Brain pericyte (primary cell): ENCODE measurements at regions not wholly inside any gene's neighbourhood (a gene's known extent, or its start where the extent isn't known, plus 50 kb on each side); places are given as distances from the start of the nearest gene placed in this dataset.

Source experiments
- DNase-seq: peaks from one replicate; pipeline ENCODE4 v3.0.0-alpha.2; 2012; ENCODE audit warnings: low read depth, low spot score

GRCh38 chr1:117678246-117678977 lies 72.6 kb downstream of the TENT5C start:
- no peak for DNase-seq

DNA sequence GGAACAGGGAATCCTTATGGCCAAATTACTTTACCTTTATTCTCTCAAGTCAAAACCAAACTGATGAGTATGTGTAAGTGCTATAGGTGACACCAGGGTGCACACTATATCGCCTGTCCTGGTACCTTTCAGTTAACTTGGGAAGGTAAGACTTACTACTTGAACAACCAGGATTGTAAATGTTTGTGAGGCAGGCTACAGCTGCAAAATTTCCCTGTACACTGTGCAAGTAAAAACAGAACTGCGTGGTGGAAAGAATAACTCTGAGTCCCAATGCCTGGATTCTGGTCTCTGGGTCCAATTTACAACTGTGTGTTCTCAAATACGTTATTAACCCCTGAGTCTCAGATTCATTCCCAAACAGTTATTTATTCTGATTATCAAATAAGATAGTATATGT lies 73.5 kb downstream of the TENT5C start:
- no peak for DNase-seq

- no peak for DNase-seq
Measured at GRCh38 chr1:117679868-117680267, 74.0 kb downstream of the TENT5C start.

DNA sequence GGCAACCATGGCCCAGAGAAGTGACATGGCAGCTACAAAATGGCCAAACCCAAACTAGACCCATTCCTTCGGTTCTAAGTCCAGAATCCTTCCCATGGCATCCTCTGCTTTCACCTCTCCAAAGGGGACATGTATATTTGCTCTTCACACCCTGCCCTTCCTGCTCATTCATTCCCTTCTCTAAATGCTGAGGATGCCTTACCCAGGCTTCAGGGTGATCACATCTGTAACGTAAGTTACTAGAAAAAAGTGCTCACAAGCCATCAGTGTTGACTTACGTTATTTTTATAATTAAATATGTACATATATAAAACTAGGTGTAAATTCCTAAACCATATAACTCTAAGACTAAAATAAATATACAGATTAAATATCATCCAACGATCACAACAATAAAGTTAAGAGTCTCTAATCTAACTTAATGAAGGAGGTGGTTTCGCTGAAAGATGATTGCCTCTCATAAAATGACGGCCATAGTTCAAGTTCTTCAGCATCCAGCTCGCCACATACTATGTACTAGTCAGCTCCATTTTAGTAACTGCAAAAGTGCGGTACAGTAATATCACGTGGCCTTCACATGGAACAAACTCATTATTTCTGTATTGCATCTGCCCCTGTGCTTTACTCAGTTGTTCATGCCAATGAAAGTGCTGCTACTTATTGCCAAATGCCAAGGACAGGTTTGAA lies 74.6 kb downstream of the TENT5C start:
- DNase-seq, result no peak

DNA sequence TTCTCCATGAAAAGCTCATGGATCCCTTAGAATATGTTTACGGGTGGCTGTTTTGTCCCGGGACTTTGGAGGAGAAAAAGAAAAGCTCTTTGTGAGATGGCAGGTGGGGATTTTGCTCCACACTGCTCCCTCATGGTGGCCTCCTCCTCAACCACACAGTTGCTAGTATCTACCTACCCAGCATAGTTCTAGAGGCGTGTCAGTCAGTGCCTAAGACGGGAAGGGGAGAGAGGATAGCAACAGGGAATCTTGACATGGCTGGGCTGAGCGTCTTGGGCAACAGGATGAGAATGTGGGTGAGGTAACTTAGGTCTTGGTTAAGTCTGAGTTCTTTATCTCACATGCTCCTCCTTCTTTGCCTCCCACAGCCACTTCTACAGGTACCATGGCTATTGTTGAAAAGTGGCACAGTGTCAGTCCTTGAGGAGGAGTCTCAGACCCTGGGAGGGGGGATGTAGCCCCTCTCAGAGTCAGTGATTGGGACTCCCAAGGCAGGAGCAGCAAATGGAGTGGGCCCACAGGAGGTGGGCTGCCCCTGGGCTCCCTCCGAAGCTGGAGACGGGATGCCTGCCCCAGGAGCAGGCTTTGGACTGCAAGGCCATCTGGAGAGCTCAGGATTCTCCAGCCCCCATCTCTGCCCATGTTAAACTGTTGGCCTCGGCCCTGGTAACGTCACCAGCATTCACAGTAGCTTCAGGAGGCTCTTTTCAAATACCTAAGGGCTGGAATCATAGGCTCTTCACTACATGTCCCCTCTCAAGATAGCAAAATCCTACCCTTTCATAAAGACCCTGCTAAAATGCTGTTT lies 75.4 kb downstream of the TENT5C start:
- no peak for DNase-seq

DNA sequence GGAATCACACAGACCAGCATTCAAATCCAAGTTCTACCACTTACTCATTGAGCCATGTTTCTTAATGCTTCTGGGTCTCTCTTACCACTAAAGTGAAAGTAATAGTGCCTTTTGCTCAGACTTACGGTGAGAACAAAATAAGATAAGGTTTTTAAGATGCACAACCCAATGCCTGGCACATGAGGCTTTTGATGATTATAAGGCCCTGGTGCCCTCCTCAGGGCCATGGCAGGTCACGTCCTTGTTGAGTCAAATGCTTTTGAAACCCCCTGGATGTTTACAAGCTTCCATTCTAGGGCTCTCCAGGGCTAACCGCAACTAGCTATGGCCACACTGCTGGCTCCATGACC lies 76.0 kb downstream of the TENT5C start:
- no peak for DNase-seq

- DNase-seq, result no peak
Measured at GRCh38 chr1:117682372-117682771, 76.5 kb downstream of the TENT5C start.

DNA sequence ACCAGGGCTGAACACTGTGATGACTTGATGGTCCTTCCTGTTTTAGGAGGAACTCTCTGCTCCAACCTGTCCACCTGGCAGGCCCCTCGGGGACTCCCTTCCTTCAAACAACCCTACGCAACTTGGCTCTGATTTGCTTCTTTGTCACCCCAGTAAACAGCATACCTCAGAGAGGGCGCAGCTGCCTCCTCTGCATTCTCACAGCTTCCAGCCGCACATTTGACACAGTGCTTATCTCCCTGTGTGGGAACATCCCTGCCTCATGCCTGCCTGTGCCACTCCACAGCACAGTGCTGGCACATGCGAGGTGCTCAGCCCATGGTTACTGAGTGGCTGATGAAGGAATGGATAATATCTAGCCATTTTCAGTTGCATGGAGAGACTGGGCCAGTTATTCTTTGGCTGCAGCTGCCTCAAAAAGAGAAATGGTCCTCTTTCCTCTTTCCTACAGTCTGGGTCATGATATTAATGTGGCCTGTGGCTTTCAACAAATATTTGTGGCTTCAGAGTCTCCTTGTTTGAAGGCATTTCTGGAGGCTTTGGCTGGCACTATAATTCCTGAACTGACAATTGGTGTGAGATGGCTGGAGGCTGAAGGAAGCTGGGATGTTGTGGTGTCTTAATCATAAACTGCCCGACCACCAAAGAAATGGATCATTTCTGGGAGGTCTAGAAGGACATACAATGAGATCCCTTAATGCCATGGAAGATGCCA lies 77.9 kb downstream of the TENT5C start:
- no peak for DNase-seq

DNA sequence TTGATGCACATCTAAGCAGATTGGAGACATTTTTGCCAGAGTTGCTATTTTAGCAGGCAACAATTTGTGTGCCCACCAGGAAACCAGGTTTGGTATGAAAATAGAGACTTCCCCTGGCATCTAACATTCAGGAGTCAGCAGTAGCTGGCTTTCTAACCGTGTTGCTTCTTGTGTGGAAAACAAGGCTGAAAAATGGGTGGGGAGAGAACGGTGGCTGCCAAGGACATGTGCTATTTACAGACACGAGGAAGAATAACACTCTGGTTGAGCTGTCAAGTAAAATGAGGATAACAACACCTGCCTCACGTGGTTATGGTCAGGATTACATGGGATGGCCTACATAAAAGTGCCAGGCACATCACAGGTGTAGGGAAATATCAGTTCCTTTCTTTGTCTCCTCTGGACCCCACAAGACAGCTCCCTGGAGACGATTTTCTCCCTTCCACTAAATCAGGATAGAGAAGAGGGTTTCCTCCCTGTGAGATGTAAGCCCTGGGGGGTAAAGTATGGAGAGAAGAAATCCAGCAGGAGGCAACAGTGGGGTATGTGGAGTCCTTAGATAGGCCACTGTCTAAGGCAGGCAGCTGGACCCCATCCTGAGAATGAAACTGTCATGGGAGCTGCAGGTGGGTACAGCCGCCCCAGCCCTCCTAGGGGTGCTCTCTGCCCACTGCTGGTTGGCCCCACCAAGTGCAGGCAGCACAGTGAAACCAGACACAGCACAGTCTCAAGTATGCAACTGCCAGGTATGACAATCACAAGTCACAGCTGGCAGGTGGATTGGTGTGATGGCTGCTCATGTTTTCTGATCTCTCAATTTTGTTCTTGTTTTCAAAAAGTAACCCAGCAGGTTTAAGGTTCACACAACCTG lies 80.3 kb downstream of the TENT5C start:
- DNase-seq, result no peak

DNA sequence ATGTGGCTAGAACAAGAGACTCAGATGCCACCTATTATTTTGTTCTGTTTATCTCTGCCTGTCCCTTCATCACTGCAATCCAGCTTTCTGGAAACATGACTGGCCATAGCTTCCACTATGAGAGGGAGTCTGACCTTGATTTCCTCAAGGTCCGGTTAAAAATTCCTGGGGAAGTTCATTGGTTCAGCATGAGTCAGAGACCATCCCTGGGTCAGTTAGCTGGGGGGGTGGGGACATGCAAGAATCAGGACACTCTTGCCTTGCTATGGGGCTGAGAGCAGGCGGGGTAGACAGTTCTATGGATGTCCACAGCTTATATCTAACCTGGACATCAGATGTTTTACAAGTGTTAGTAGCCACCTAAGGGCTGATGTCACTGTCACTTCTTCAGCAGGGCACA lies 81.1 kb downstream of the TENT5C start:
- no peak for DNase-seq

GRCh38 chr1:117689997-117690625 lies 84.3 kb downstream of the TENT5C start:
- DNase-seq, result no peak

DNA sequence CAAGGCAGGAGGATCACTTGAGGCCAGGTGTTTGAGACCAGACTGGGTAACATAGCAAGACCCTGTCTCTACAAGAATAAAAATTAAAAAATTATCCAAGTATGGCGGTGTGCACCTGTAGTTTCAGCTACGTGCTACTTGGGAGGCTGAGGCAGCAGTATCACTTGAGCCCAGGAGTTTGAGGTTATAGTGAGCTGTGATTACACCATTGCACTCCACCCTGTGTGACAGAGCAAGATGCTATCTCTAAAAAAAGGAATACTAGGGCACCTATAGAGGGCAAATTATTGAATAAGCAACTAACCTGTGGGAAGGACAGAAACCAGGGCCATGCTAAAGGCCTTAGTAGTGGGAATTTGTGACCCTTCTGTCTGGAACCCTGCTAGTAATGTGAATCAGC lies 86.1 kb downstream of the TENT5C start:
- no peak for DNase-seq

- no peak for DNase-seq
Measured at GRCh38 chr1:117694543-117694942, 88.7 kb downstream of the TENT5C start.

DNA sequence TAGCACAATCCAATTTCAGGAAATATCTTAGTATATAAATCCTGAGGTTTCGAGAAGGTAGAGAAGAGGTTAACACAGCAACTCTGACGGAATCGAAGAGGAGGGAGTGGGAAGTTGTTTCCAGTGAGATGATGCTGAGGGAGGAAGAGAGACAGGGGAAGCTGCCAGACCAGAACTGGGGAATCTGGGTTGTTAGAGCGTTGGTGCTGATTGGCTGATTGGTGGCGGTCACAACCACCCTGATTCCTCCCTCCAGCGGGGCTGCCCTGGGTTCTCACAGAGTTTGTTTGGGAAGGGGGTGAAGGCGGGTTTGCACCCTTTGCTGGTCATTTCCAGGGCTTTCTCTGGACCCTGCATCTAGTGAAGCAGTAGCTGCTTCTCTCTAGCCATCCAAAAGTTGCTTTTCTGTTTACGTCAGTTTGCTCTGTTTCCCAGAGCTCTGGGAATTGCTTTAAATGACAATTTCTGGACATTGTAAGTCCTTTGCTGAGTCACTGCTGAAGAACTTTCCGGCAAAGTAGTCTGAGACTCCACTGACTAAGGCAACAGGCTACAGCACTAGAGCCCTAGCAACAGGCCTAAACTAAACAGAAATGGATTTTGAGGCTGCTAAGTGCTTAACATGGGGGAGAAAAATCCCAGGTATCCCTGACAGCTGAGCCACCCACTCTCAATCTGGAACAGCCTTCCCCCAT lies 90.1 kb downstream of the TENT5C start:
- no peak for DNase-seq

DNA sequence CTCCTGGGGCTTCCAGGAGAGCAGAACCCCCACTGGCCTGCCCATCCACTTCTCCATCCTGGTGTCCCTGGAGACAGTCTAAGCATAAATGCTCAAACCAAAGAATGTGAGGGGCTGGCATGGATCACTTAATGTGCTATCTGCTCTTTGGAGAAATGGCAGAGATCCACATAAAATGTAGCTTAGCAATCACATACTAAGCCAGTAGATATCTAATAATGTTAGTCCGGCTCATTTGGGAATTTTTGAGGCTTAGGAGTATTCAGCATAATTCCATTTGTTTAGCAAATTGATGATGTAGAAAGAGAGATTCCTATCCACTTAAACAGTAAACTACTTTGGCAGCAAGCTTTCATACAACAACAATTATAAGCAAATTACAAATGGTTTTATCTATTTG lies 90.7 kb downstream of the TENT5C start:
- DNase-seq, result no peak

- no peak for DNase-seq
Measured at GRCh38 chr1:117697220-117697781, 91.5 kb downstream of the TENT5C start.

- DNase-seq, result no peak
Measured at GRCh38 chr1:117698398-117699160, 92.7 kb downstream of the TENT5C start.

DNA sequence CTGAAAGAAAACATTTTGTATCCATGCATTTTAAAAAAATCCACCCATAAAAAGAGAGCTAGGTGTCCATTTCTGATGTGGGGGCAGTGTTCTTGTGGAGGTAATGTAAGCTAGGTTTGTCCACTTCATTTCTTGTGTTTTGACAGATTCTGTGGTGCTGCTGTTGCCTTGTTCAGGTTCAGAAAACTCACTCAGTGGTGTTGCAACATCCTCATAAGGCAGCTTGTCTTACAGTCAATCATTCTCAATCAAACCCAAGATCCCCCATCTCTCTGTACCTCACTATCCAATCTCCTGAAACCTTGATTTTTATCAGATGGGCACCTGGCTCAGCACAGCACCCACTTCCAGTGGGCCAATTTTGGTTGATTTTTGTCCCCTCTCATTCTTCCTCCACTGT lies 94.1 kb downstream of the TENT5C start:
- DNase-seq, result no peak

DNA sequence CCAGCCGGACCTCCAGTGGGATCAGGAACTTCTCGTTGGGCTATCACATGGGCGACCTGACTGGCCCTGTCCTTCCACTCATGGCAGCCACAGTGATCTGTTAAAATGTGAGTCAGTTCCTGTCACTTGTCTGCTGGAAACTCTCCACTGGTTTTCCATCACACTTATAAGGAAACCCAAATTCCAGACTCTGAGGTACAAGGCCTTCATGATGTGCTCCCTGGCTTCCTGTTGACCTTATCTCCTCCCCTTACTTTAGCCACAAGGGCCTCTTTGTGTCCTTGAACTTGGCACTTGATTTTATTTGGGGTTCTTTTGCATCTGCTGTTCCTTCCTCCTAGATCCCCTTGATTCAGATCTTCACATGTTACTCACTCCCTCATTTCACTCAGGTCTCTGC lies 96.8 kb downstream of the TENT5C start:
- DNase-seq, result no peak
